ENCODE measurements at regions not wholly inside any gene's neighbourhood (a gene's known extent, or its start where the extent isn't known, plus 50 kb on each side); places are given as distances from the start of the nearest gene placed in this dataset.

DNA sequence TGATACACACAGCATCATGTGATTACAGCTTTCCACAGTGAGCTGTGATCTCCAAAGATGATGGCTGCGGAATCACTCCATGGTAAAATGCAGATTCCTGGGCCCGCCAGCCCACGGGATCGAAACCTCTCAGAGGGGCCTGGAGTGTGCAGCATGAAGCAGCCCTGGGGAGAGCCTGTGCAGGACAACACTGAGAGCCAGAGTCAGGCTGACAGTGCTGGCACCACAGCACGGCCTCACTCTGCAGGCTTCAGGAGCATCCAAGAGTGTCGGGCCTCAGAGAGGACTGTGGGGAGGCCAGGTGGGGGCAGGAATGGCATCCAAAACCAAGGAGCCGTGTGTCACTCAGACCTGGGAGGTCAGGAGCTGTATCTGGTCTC, 533.4 kb downstream of the TCERG1L start:
- Histone ChIP-seq H3K27ac (ENCODE audit: low read depth, low read length, poor library complexity, severe bottlenecking) (no peak overlapping the region), H3K36me3 (ENCODE audit: insufficient read depth, low read length) (no peaks in the 10 kb centered on the region), H3K4me1 (ENCODE audit: insufficient read depth, low read length, poor library complexity, severe bottlenecking) (no peaks in the 10 kb centered on the region), H2AFZ (ENCODE audit: low read length) (no peak overlapping the region), H3K79me2 (ENCODE audit: insufficient read depth, low read depth, low read length) (no peaks in the 10 kb centered on the region), H3K9me2 (ENCODE audit: insufficient read depth, low read length) (no peaks in the 10 kb centered on the region), H4K20me1 (ENCODE audit: insufficient read depth, low read length) (no peaks in the 10 kb centered on the region), H3K9me3 (ENCODE audit: low read length) (no peaks in the 10 kb centered on the region), H3K4me3 (ENCODE audit: low read depth, low read length, poor library complexity, severe bottlenecking) (no peak overlapping the region), H3K4me2 (ENCODE audit: low read length) (no peak overlapping the region)
- intact Hi-C loops (cut with micrococcal nuclease; ENCODE audit: unreplicated experiment), result no loop called here
- CTCF ChIA-PET (ENCODE audit: unreplicated experiment), result no interaction called here
- POLR2A ChIA-PET, result interaction anchor here (0.6 kb wide), 1 partner anchor 227 kb away, joined by 3 read pairs; no protein-coding TSS in a partner anchor
- BruUV-seq (replicated peaks), result no TSS peak
- TF ChIP-seq, protein P1, sequence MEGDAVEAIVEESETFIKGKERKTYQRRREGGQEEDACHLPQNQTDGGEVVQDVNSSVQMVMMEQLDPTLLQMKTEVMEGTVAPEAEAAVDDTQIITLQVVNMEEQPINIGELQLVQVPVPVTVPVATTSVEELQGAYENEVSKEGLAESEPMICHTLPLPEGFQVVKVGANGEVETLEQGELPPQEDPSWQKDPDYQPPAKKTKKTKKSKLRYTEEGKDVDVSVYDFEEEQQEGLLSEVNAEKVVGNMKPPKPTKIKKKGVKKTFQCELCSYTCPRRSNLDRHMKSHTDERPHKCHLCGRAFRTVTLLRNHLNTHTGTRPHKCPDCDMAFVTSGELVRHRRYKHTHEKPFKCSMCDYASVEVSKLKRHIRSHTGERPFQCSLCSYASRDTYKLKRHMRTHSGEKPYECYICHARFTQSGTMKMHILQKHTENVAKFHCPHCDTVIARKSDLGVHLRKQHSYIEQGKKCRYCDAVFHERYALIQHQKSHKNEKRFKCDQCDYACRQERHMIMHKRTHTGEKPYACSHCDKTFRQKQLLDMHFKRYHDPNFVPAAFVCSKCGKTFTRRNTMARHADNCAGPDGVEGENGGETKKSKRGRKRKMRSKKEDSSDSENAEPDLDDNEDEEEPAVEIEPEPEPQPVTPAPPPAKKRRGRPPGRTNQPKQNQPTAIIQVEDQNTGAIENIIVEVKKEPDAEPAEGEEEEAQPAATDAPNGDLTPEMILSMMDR (conservative IDR thresholded peaks at IDR 0.05; ENCODE audit: low read length), result no peak
- no peak for TF ChIP-seq EZH2phosphoT487 (IDR thresholded peaks at IDR 0.05; ENCODE audit: borderline replicate concordance, low read depth, low read length)
- DNase-seq (ENCODE audit: low spot score), result no peak

DNA sequence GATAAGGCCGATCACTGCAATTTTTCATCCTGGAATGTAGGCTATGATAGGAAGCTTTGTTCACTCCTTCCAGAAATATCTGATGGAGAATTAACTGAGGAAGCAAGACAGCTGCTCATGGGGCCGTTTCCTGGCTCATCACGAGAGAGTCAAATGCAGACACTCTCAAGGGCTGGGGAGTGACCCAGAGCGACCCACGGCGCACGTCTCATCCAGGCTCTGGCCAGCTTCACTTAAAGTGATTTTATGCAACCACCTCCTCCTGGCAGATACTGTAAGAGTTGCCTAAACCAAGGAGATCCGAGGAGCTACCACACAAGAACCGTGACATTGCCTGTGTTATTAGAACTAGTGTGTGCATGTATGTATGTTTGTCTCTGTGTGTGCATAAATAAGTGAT, 530.8 kb downstream of the TCERG1L start:
- CTCF ChIA-PET (ENCODE audit: unreplicated experiment), result no interaction called here
- H3K79me2 ChIP-seq (ENCODE audit: insufficient read depth, low read depth, low read length), result no peaks in the 10 kb centered on the region
- H2AFZ ChIP-seq (ENCODE audit: low read length), result no peak overlapping the region
- H3K36me3 ChIP-seq (ENCODE audit: insufficient read depth, low read length), result no peaks in the 10 kb centered on the region
- no peaks in the 10 kb centered on the region for H3K9me2 ChIP-seq (ENCODE audit: insufficient read depth, low read length)
- no TSS peak for BruUV-seq (replicated peaks)
- no peak overlapping the region for H3K4me3 ChIP-seq (ENCODE audit: low read depth, low read length, poor library complexity, severe bottlenecking)
- H3K4me1 ChIP-seq (ENCODE audit: insufficient read depth, low read length, poor library complexity, severe bottlenecking), result no peaks in the 10 kb centered on the region
- TF ChIP-seq, protein P1 (conservative IDR thresholded peaks at IDR 0.05; ENCODE audit: low read length), result no peak
- no peak for TF ChIP-seq EZH2phosphoT487 (IDR thresholded peaks at IDR 0.05; ENCODE audit: borderline replicate concordance, low read depth, low read length)
- POLR2A ChIA-PET, result no interaction called here
- no peak overlapping the region for H3K4me2 ChIP-seq (ENCODE audit: low read length)
- no peaks in the 10 kb centered on the region for H3K9me3 ChIP-seq (ENCODE audit: low read length)
- intact Hi-C loops (cut with micrococcal nuclease; ENCODE audit: unreplicated experiment), result no loop called here
- H3K27ac ChIP-seq (ENCODE audit: low read depth, low read length, poor library complexity, severe bottlenecking), result no peak overlapping the region
- DNase-seq (ENCODE audit: low spot score), result no peak
- no peaks in the 10 kb centered on the region for H4K20me1 ChIP-seq (ENCODE audit: insufficient read depth, low read length)

DNA sequence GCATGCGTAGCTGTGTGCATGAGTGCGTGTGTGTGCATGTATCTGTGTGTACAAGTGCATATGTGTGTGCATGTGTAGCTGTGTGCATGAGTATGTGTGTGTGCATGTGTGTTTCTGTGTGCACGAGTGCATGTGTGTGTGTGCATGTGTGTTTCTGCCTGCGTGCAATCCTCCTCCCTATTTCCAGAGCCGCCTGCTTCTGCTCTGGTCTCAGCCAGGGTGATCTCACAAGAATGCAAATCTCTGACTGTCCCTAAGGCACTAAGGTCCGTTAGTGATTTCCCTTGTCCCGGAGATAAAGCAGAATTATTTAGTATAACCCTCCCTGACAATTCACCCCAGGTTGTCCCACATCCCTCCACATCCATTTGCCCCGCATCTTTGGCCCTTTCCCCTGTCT, 530.3 kb downstream of the TCERG1L start:
- Histone ChIP-seq H4K20me1 (ENCODE audit: insufficient read depth, low read length) (no peaks in the 10 kb centered on the region), H3K4me2 (ENCODE audit: low read length) (no peak overlapping the region), H3K9me2 (ENCODE audit: insufficient read depth, low read length) (no peaks in the 10 kb centered on the region), H3K4me3 (ENCODE audit: low read depth, low read length, poor library complexity, severe bottlenecking) (no peak overlapping the region), H3K36me3 (ENCODE audit: insufficient read depth, low read length) (no peaks in the 10 kb centered on the region), H3K9me3 (ENCODE audit: low read length) (no peaks in the 10 kb centered on the region), H3K4me1 (ENCODE audit: insufficient read depth, low read length, poor library complexity, severe bottlenecking) (no peaks in the 10 kb centered on the region), H3K27ac (ENCODE audit: low read depth, low read length, poor library complexity, severe bottlenecking) (no peak overlapping the region), H2AFZ (ENCODE audit: low read length) (no peak overlapping the region), H3K79me2 (ENCODE audit: insufficient read depth, low read depth, low read length) (no peaks in the 10 kb centered on the region)
- TF ChIP-seq, protein P1 (conservative IDR thresholded peaks at IDR 0.05; ENCODE audit: low read length), result no peak
- no peak for TF ChIP-seq EZH2phosphoT487 (IDR thresholded peaks at IDR 0.05; ENCODE audit: borderline replicate concordance, low read depth, low read length)
- no TSS peak for BruUV-seq (replicated peaks)
- CTCF ChIA-PET (ENCODE audit: unreplicated experiment), result no interaction called here
- POLR2A ChIA-PET, result no interaction called here
- intact Hi-C loops (cut with micrococcal nuclease; ENCODE audit: unreplicated experiment), result no loop called here
- no peak for DNase-seq (ENCODE audit: low spot score)
